Caco-2 (cell line): ENCODE measurements at regions not wholly inside any gene's neighbourhood (a gene's known extent, or its start where the extent isn't known, plus 50 kb on each side); places are given as distances from the start of the nearest gene placed in this dataset.

Source experiments
- BruUV-seq: library from RNA; stranded (reverse); fragments of 400-500 nt; replicated peaks from 2 replicates; lab custom pipeline; 2021; lab: Mats Ljungman, UMichigan
- CTCF ChIA-PET: fragments of 300-600 bp; sonication (Branson Sonifier 250); formaldehyde crosslinking; loops from one replicate; lab custom pipeline; 2022; ENCODE audit warnings: antibody characterized with exemption; lab: Charles Lee
- POLR2A ChIA-PET: fragments of 300-600 bp; sonication (Branson Sonifier 250); formaldehyde crosslinking; loops from one replicate; lab custom pipeline; 2022; ENCODE audit warnings: antibody characterized with exemption; lab: Charles Lee
- DNase-seq, 2 experiments: peaks; one replicate each; pipeline versions ENCODE4 v3.0.0 to v3.0.0-alpha.2; 2020 to 2022
- H3K27me3 ChIP-seq: replicated peaks from 2 replicates; pipeline ENCODE4 v1.6.0; 2011; ENCODE audit warnings: low read length; ENCODE audit not compliant: control insufficient read depth, insufficient read depth
- H3K36me3 ChIP-seq: 2 replicates; pipeline ENCODE4 v1.5.1; 2011; ENCODE audit warnings: low read length; ENCODE audit not compliant: control insufficient read depth, insufficient read depth
- H3K4me1 ChIP-seq: fragments of 250-450 bp; sonication (Bioruptor Pico); 2 replicates; pipeline ENCODE4 v1.5.1; 2020; ENCODE audit warnings: mild to moderate bottlenecking
- H3K4me3 ChIP-seq: 2 replicates; pipeline ENCODE4 v1.5.1; 2011; ENCODE audit warnings: low read depth, mild to moderate bottlenecking, control low read depth, low read length
- H3K9me3 ChIP-seq: fragments of 250-450 bp; sonication (Bioruptor Pico); 2 replicates; pipeline ENCODE4 v1.5.1; 2020; ENCODE audit warnings: mild to moderate bottlenecking, moderate library complexity
- H3K27ac Mint-ChIP-seq: one replicate; pipeline ENCODE4 v1.8.0; 2022; ENCODE audit warnings: mixed read lengths; ENCODE audit not compliant: unreplicated experiment
- H3K27me3 Mint-ChIP-seq: one replicate; pipeline ENCODE4 v1.8.0; 2022; ENCODE audit warnings: mixed read lengths; ENCODE audit not compliant: insufficient read depth, unreplicated experiment
- H3K36me3 Mint-ChIP-seq: one replicate; pipeline ENCODE4 v1.8.0; 2022; ENCODE audit warnings: mild to moderate bottlenecking, mixed read lengths; ENCODE audit not compliant: insufficient read depth, unreplicated experiment
- H3K4me1 Mint-ChIP-seq: one replicate; pipeline ENCODE4 v1.8.0; 2022; ENCODE audit warnings: low read depth, mixed read lengths; ENCODE audit not compliant: unreplicated experiment
- H3K4me3 Mint-ChIP-seq: one replicate; pipeline ENCODE4 v1.8.0; 2022; ENCODE audit warnings: mild to moderate bottlenecking, moderate library complexity, mixed read lengths; ENCODE audit not compliant: unreplicated experiment
- H3K9me3 Mint-ChIP-seq: one replicate; pipeline ENCODE4 v1.8.0; 2022; ENCODE audit warnings: mixed read lengths; ENCODE audit not compliant: unreplicated experiment
- intact Hi-C: fragments of 100-400 bp; cut with micrococcal nuclease; formaldehyde crosslinking; loops from one replicate; pipeline ENCODE4 v1.10.0; 2022; ENCODE audit not compliant: unreplicated experiment
- TF ChIP-seq, protein P1 (sequence below), 2 experiments: fragments of 200-600 bp in 1 of 2; IDR thresholded peaks; 1 replicate in 1 of 2; 2 replicates in 1 of 2; pipeline versions ENCODE4 v1.5.1 to v1.8.0; 2011 to 2022; ENCODE audit warnings: antibody characterized with exemption in 1 of 2, control low read depth in 1 of 2, inconsistent platforms in 1 of 2, low read depth in 1 of 2, low read length in 1 of 2, mild to moderate bottlenecking in 1 of 2, moderate library complexity in 1 of 2; ENCODE audit not compliant: insufficient read depth in 1 of 2, severe bottlenecking in 1 of 2, unreplicated experiment in 1 of 2

DNA sequence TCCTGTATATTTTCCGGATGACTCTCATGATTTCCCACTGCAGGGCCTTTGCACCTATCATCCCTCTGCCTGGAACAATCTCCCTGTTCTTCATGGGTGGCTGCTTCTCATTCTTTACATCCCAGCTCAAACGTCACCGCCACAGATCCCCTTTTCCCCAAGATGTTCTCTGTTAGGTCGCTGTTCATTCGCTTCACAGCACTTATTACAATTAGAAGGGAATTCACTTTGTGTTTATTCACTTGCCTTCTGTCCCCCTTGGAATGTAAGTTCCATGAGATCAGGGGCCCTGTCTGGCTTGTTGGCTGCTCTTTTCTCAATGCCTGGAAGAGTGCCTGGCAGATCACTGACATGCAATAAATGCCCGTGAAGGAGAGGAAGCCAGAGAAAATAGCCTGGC lies 106.7 kb downstream of the FOXI3 start:
- ChIA-PET CTCF (no interaction called here), POLR2A (no interaction called here)
- BruUV-seq = no TSS peak
- no peaks in the 10 kb centered on the region for H3K9me3 Mint-ChIP-seq
- no peaks in the 10 kb centered on the region for H3K36me3 Mint-ChIP-seq
- H3K4me1 Mint-ChIP-seq = no peaks in the 10 kb centered on the region
- H3K4me3 Mint-ChIP-seq = no peak overlapping the region
- DNase-seq = no peak
- TF ChIP-seq, protein P1, sequence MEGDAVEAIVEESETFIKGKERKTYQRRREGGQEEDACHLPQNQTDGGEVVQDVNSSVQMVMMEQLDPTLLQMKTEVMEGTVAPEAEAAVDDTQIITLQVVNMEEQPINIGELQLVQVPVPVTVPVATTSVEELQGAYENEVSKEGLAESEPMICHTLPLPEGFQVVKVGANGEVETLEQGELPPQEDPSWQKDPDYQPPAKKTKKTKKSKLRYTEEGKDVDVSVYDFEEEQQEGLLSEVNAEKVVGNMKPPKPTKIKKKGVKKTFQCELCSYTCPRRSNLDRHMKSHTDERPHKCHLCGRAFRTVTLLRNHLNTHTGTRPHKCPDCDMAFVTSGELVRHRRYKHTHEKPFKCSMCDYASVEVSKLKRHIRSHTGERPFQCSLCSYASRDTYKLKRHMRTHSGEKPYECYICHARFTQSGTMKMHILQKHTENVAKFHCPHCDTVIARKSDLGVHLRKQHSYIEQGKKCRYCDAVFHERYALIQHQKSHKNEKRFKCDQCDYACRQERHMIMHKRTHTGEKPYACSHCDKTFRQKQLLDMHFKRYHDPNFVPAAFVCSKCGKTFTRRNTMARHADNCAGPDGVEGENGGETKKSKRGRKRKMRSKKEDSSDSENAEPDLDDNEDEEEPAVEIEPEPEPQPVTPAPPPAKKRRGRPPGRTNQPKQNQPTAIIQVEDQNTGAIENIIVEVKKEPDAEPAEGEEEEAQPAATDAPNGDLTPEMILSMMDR (IDR thresholded peaks at IDR 0.05; ENCODE audit: insufficient read depth in 1 of 2, low read depth in 1 of 2, low read length in 1 of 2, severe bottlenecking in 1 of 2, unreplicated experiment in 1 of 2) = no peak
- intact Hi-C loops = no loop called here
- Histone ChIP-seq H3K9me3 (no peaks in the 10 kb centered on the region), H3K4me3 (no peak overlapping the region), H3K4me1 (no peaks in the 10 kb centered on the region; the same call in 1 of the 2 replicates), H3K36me3 (no peaks in the 10 kb centered on the region), H3K27me3 (no peaks in the 10 kb centered on the region; the same call in none of the 2 replicates)
- no peak overlapping the region for H3K27ac Mint-ChIP-seq
- H3K27me3 Mint-ChIP-seq = peaks cover 6% of the 10 kb centered on the region

DNA sequence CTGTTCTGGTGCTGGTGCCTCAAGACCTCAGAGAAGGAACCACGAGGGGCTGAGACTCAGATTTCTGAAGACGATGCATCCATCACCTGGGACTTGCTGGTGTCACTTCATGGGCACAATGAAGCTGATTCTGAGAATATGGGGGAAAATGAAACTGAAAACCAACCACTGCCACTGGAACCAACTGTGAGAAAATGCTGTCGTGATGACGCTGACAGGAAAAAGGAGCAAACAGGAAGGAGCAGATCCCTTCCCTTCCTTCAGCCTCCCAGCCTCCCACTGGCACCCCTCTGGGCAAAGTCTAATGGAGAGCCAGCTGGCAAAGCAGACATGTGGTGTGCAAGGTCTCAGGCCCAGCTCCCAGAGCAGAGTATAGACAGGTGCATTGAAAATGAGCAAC lies 109.7 kb downstream of the FOXI3 start:
- intact Hi-C loops = no loop called here
- Mint-ChIP-seq H3K4me3 (no peak overlapping the region), H3K27ac (no peak overlapping the region), H3K36me3 (no peaks in the 10 kb centered on the region), H3K27me3 (peaks cover 9% of the 10 kb centered on the region), H3K9me3 (no peaks in the 10 kb centered on the region), H3K4me1 (no peaks in the 10 kb centered on the region)
- Histone ChIP-seq H3K4me1 (no peaks in the 10 kb centered on the region), H3K9me3 (no peaks in the 10 kb centered on the region), H3K27me3 (peaks cover 1% of the 10 kb centered on the region; the same call in 1 of the 2 replicates), H3K36me3 (no peaks in the 10 kb centered on the region), H3K4me3 (no peak overlapping the region)
- ChIA-PET CTCF (no interaction called here), POLR2A (no interaction called here)
- no peak for DNase-seq
- no TSS peak for BruUV-seq
- TF ChIP-seq, protein P1 (IDR thresholded peaks at IDR 0.05; ENCODE audit: insufficient read depth in 1 of 2, low read depth in 1 of 2, low read length in 1 of 2, severe bottlenecking in 1 of 2, unreplicated experiment in 1 of 2) = no peak

DNA sequence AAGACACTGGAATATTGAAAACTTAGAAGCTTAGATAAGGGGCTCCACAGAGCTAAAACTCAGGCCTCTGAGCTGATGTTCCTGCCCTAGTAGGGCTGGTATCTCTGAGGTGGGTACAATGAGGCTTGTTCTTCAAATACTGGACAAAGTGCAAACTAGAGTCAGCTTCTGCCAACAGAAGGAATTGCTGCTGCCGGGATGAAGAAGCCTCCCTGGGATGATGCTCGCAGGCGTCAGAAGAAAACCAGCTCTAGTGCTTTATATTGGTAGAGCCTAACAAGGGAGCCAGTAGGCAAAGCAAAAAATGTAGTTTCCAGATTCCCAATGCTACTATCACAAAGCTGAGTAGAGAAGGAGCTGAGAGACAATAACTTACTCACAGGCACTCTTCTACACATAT lies 118.1 kb downstream of the FOXI3 start:
- Histone ChIP-seq H3K9me3 (no peaks in the 10 kb centered on the region), H3K27me3 (peaks cover 1% of the 10 kb centered on the region; the same call in 1 of the 2 replicates), H3K36me3 (no peaks in the 10 kb centered on the region), H3K4me3 (no peak overlapping the region), H3K4me1 (peaks cover 15% of the 10 kb centered on the region)
- Mint-ChIP-seq H3K27ac (no peak overlapping the region), H3K27me3 (peaks cover 18% of the 10 kb centered on the region), H3K9me3 (no peaks in the 10 kb centered on the region), H3K4me1 (peaks cover 18% of the 10 kb centered on the region), H3K4me3 (no peak overlapping the region), H3K36me3 (peaks cover 6% of the 10 kb centered on the region)
- ChIA-PET POLR2A (no interaction called here), CTCF (no interaction called here)
- intact Hi-C loops = loop anchor here (10.0 kb wide), 1 partner anchor 120 kb away; the partner anchor contains the start of gene FOXI3
- BruUV-seq = no TSS peak
- DNase-seq = no peak
- TF ChIP-seq, protein P1 (IDR thresholded peaks at IDR 0.05; ENCODE audit: insufficient read depth in 1 of 2, low read depth in 1 of 2, low read length in 1 of 2, severe bottlenecking in 1 of 2, unreplicated experiment in 1 of 2) = no peak
